Vagina (tissue), 2 donors: ENCODE measurements at regions not wholly inside any gene's neighbourhood (a gene's known extent, or its start where the extent isn't known, plus 50 kb on each side); places are given as distances from the start of the nearest gene placed in this dataset.

Experiments used
- DNase-seq, 2 donors: peaks; one replicate each; pipeline ENCODE4 v3.0.0-alpha.2; 2017; ENCODE audit errors: extremely low spot score in 2 of 2
- H3K27ac ChIP-seq: fragments of 200-600 bp; sonication (generic); one replicate; pipeline ENCODE4 v1.5.1; 2019
- H3K27me3 ChIP-seq: fragments of 200-600 bp; sonication (generic); one replicate; pipeline ENCODE4 v1.5.1; 2019
- H3K36me3 ChIP-seq, 2 donors: fragments of 200-600 bp; sonication (generic); one replicate each; pipeline ENCODE4 v1.5.1; 2017 to 2019
- H3K4me1 ChIP-seq: fragments of 200-600 bp; sonication (generic); one replicate; pipeline ENCODE4 v1.5.1; 2019
- H3K4me3 ChIP-seq, 2 donors: fragments of 200-600 bp; sonication (generic); 1 replicate in 1 of 2; 2 replicates in 1 of 2; pipeline ENCODE4 v1.5.1; 2016 to 2019
- H3K9me3 ChIP-seq: fragments of 200-600 bp; sonication (generic); one replicate; pipeline ENCODE4 v1.5.1; 2019
- CTCF ChIP-seq, 3 experiments: fragments of 450-650 bp in 2 of 3; fragments of 200-600 bp in 1 of 3; sonication (generic) in 1 of 3; IDR thresholded peaks; one replicate each; pipeline ENCODE4 v1.5.1; 2017 to 2019; ENCODE audit warnings: antibody characterized with exemption in 3 of 3, mild to moderate bottlenecking in 2 of 3, moderate library complexity in 2 of 3
- POLR2A ChIP-seq, 2 donors: fragments of 450-650 bp; IDR thresholded peaks; one replicate each; pipeline ENCODE4 v1.6.1; 2017; ENCODE audit warnings: antibody characterized with exemption in 2 of 2, mild to moderate bottlenecking in 2 of 2, moderate library complexity in 2 of 2
- POLR2AphosphoS5 ChIP-seq, 2 donors: sonication (generic); formaldehyde crosslinking; IDR thresholded peaks; one replicate each; pipeline ENCODE4 v1.9.0; 2017; ENCODE audit warnings: antibody characterized with exemption in 2 of 2, mild to moderate bottlenecking in 2 of 2, low read depth in 1 of 2; ENCODE audit not compliant: insufficient read depth in 1 of 2
- intact Hi-C: fragments of 100-400 bp; cut with DNase I; formaldehyde crosslinking; loops from one replicate; pipeline ENCODE4 v1.15.1; 2023

GRCh38 chr19:46546194-46546896 lies 50.7 kb upstream of the PNMA8B start:
- DNase-seq, result no peak
- Histone ChIP-seq H3K27me3 (no peaks in the 10 kb centered on the region), H3K27ac (no peak overlapping the region), H3K36me3 (no peaks in the 10 kb centered on the region), H3K4me3 (no peak overlapping the region), H3K9me3 (no peaks in the 10 kb centered on the region), H3K4me1 (no peaks in the 10 kb centered on the region)
- TF ChIP-seq CTCF (IDR thresholded peaks at IDR 0.05) (no peak), POLR2AphosphoS5 (IDR thresholded peaks at IDR 0.05; ENCODE audit: insufficient read depth in 1 of 2, low read depth in 1 of 2) (peak in 1 of 2 donors; percentile 29)
- intact Hi-C loops, result no loop called here

- Histone ChIP-seq H3K4me3 (no peak overlapping the region), H3K9me3 (no peaks in the 10 kb centered on the region), H3K36me3 (no peaks in the 10 kb centered on the region), H3K27me3 (no peaks in the 10 kb centered on the region), H3K27ac (no peak overlapping the region), H3K4me1 (no peaks in the 10 kb centered on the region)
- no peak for TF ChIP-seq POLR2AphosphoS5 (IDR thresholded peaks at IDR 0.05; ENCODE audit: insufficient read depth in 1 of 2, low read depth in 1 of 2)
- TF ChIP-seq CTCF (IDR thresholded peaks at IDR 0.05), result no peak
- no peak for TF ChIP-seq POLR2A (IDR thresholded peaks at IDR 0.05)
- intact Hi-C loops, result no loop called here
- DNase-seq, result no peak
Measured at GRCh38 chr19:46550684-46551083, 50.4 kb upstream of the CALM3 start.

DNA sequence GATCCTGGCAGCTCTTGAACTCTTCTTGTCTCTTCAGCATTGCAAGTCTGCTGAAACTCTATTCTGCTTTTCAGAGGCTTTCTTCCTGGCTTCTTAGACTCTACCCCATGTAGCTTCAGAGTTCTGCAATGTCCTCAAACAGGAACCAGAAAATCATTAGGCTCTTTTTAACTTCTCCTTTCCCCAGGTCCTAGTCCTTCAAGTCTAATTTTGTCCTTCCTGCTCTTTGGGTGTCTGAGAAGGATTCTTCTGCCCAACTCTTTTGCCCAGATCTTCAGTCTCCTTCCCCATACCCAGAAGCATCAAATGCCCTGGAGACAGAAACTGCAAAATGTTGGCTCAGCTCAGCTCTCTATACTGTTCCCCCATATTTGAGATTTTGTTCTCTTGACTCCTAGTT lies 50.0 kb upstream of the CALM3 start:
- no peak for DNase-seq
- Histone ChIP-seq H3K9me3 (no peaks in the 10 kb centered on the region), H3K4me3 (no peak overlapping the region), H3K4me1 (no peaks in the 10 kb centered on the region), H3K27me3 (no peaks in the 10 kb centered on the region), H3K36me3 (no peaks in the 10 kb centered on the region), H3K27ac (no peak overlapping the region)
- TF ChIP-seq POLR2A (IDR thresholded peaks at IDR 0.05), result no peak
- no peak for TF ChIP-seq POLR2AphosphoS5 (IDR thresholded peaks at IDR 0.05; ENCODE audit: insufficient read depth in 1 of 2, low read depth in 1 of 2)
- TF ChIP-seq CTCF (IDR thresholded peaks at IDR 0.05), result no peak
- intact Hi-C loops, result no loop called here
